SU-DHL-6 (cell line): ENCODE measurements at regions not wholly inside any gene's neighbourhood (a gene's known extent, or its start where the extent isn't known, plus 50 kb on each side); places are given as distances from the start of the nearest gene placed in this dataset.

Experiments used
- H2AFZ ChIP-seq: fragments of 200-600 bp; sonication (generic); 2 replicates; pipeline ENCODE4 v1.6.1; 2014; ENCODE audit warnings: low read depth, mild to moderate bottlenecking, moderate library complexity, mixed read lengths, antibody characterized with exemption, low read length; ENCODE audit not compliant: severe bottlenecking
- H3F3A ChIP-seq: fragments of 200-600 bp; shearing (Covaris generic); 2 replicates; pipeline ENCODE4 v1.6.0; 2016; ENCODE audit warnings: antibody characterized with exemption, mild to moderate bottlenecking; ENCODE audit not compliant: insufficient read depth
- H3K27ac ChIP-seq: fragments of 200-600 bp; sonication (generic); 2 replicates; pipeline ENCODE4 v1.5.1; 2016; ENCODE audit warnings: low read depth, mild to moderate bottlenecking, low read length, moderate library complexity, mixed read lengths
- H3K27me3 ChIP-seq: fragments of 200-600 bp; sonication (generic), shearing (Covaris generic); 2 replicates; pipeline ENCODE4 v1.6.0; 2014; ENCODE audit warnings: mild to moderate bottlenecking, low read length
- H3K36me3 ChIP-seq: fragments of 200-600 bp; sonication (generic); 2 replicates; pipeline ENCODE4 v1.6.1; 2014; ENCODE audit warnings: mild to moderate bottlenecking, low read length, mixed read lengths
- H3K4me2 ChIP-seq: fragments of 300-600, 200-600 bp; shearing (Covaris generic), sonication (generic); 2 replicates; pipeline ENCODE4 v1.6.0; 2014; ENCODE audit warnings: low read length, low read depth, mild to moderate bottlenecking; ENCODE audit not compliant: poor library complexity, severe bottlenecking
- H3K4me3 ChIP-seq: fragments of 200-600 bp; sonication (generic); 2 replicates; pipeline ENCODE4 v1.5.1; 2014; ENCODE audit warnings: antibody characterized with exemption, low read length, mild to moderate bottlenecking, mixed read lengths; ENCODE audit not compliant: insufficient read depth, poor library complexity, severe bottlenecking
- H3K79me2 ChIP-seq: fragments of 200-600 bp; sonication (generic); 2 replicates; pipeline ENCODE4 v1.6.1; 2014; ENCODE audit warnings: mild to moderate bottlenecking, low read length, moderate library complexity; ENCODE audit not compliant: insufficient read depth
- H3K9ac ChIP-seq: fragments of 200-600 bp; sonication (generic); 2 replicates; pipeline ENCODE4 v1.7.0; 2014; ENCODE audit warnings: mild to moderate bottlenecking, low read length
- H3K9me2 ChIP-seq: fragments of 200-600 bp; sonication (generic); replicated peaks from 2 replicates; pipeline ENCODE4 v1.6.1; 2014; ENCODE audit warnings: low read length; ENCODE audit not compliant: insufficient read depth
- H3K9me3 ChIP-seq: fragments of 200-600 bp; sonication (generic); 2 replicates; pipeline ENCODE4 v1.6.1; 2014; ENCODE audit warnings: low read length, mixed read lengths; ENCODE audit not compliant: insufficient read depth
- H4K20me1 ChIP-seq: fragments of 200-600 bp; sonication (generic); 2 replicates; pipeline ENCODE4 v1.6.1; 2014; ENCODE audit warnings: low read depth, mild to moderate bottlenecking, antibody characterized with exemption, low read length, moderate library complexity, mixed read lengths
- CTCF ChIP-seq: fragments of 200-600 bp; sonication (generic); IDR thresholded peaks from one replicate; pipeline ENCODE4 v1.5.1; 2017; ENCODE audit warnings: antibody characterized with exemption, mild to moderate bottlenecking, low read length, moderate library complexity; ENCODE audit not compliant: insufficient read depth, poor library complexity, severe bottlenecking
- EZH2phosphoT487 ChIP-seq: fragments of 200-600 bp; sonication (generic), shearing (Covaris generic); conservative IDR thresholded peaks from 2 replicates; pipeline ENCODE4 v1.6.1; 2018; ENCODE audit warnings: mild to moderate bottlenecking, antibody characterized with exemption, low read length, moderate library complexity, mixed read lengths

- no peaks in the 10 kb centered on the region for H3K9me2 ChIP-seq
- H2AFZ ChIP-seq, result no peak overlapping the region
- no peak overlapping the region for H3K27ac ChIP-seq
- no peak overlapping the region for H3K4me3 ChIP-seq
- H3K27me3 ChIP-seq, result no peaks in the 10 kb centered on the region
- no peaks in the 10 kb centered on the region for H3K36me3 ChIP-seq
- H4K20me1 ChIP-seq, result no peaks in the 10 kb centered on the region
- H3K9ac ChIP-seq, result no peak overlapping the region
- no peaks in the 10 kb centered on the region for H3K9me3 ChIP-seq
- H3F3A ChIP-seq, result no peaks in the 10 kb centered on the region
- no peaks in the 10 kb centered on the region for H3K79me2 ChIP-seq
- H3K4me2 ChIP-seq, result no peak overlapping the region
- TF ChIP-seq EZH2phosphoT487, result no peak
- TF ChIP-seq CTCF, result no peak
These were observed 460.2 kb upstream of the C16orf82 start for GRCh38 chr16:26606381-26607150.

DNA sequence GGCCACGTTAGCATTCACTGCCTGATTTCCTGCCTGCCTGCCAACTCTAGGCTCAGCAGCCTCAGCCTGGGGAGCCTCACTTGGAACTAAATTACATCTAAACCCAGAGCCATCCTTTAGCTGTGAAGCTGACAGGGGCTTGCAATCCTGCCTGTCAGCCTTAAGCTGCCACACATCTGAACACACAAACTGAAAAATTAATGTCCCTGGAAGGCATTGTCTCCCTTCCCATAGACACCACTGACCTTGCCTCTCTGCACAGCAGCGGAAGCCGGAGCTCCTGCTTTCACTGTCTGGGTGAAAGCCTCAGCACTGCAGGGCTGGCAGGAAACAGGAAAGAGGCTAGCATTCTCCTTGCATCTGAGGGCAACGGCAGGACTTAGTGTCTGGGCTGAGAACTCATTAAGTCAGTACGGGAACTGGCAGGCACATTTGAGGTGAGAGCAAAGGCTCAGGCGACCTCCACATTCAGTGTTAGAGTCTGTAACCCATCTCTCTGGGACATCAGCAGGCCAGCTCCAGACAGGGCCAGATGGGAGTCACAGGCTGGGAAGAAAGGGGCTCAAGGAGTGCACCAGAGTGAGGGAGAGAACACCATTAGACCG lies 452.4 kb upstream of the C16orf82 start:
- no peaks in the 10 kb centered on the region for H4K20me1 ChIP-seq
- H3K4me3 ChIP-seq, result no peak overlapping the region
- H3K27ac ChIP-seq, result no peak overlapping the region

DNA sequence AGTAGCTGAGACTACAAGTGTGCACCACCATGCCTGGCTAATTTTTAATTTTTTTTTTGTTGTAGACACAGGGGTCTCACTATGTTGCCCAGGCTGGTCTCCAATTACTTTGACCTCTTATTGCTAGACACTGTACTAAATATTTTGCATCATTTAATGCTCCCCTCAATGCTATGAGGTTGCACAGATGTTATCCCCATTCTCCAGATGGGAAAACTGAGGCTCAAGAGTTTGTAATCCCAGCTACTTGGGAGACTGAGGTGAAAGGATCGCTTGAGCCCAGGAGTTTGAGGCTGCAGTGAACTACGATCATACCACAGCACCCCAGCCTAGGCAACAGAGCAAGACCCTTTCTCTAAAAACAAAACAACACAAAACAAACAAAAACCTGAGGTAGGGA lies 443.3 kb upstream of the C16orf82 start:
- Histone ChIP-seq H4K20me1 (no peaks in the 10 kb centered on the region), H3K27ac (no peak overlapping the region), H3K79me2 (no peaks in the 10 kb centered on the region), H3K4me3 (no peak overlapping the region), H3K9ac (no peak overlapping the region), H3K4me2 (no peak overlapping the region), H3K9me3 (peaks cover 12% of the 10 kb centered on the region; the same call in 1 of the 2 replicates), H3K36me3 (no peaks in the 10 kb centered on the region), H3K9me2 (no peaks in the 10 kb centered on the region; the same call in 1 of the 2 replicates), H3K27me3 (no peaks in the 10 kb centered on the region), H3F3A (no peaks in the 10 kb centered on the region), H2AFZ (no peak overlapping the region)
- no peak for TF ChIP-seq CTCF
- TF ChIP-seq EZH2phosphoT487, result no peak

More for the DNA sequence above, 452.4 kb upstream of the C16orf82 start:
- Histone ChIP-seq H3K9ac (no peak overlapping the region), H3K4me2 (no peak overlapping the region), H3K27me3 (no peaks in the 10 kb centered on the region), H3K36me3 (no peaks in the 10 kb centered on the region), H2AFZ (no peak overlapping the region), H3F3A (no peaks in the 10 kb centered on the region), H3K79me2 (no peaks in the 10 kb centered on the region), H3K9me2 (no peaks in the 10 kb centered on the region), H3K9me3 (no peaks in the 10 kb centered on the region)
- no peak for TF ChIP-seq CTCF
- TF ChIP-seq EZH2phosphoT487, result no peak
